Trophoblast cell (in vitro differentiated cells and primary cell): ENCODE measurements at regions not wholly inside any gene's neighbourhood (a gene's known extent, or its start where the extent isn't known, plus 50 kb on each side); places are given as distances from the start of the nearest gene placed in this dataset.

Source experiments
- DNase-seq, 2 donors: peaks; one replicate each; pipeline ENCODE4 v3.0.0-alpha.2; 2016
- H2AFZ ChIP-seq: 2 replicates; pipeline ENCODE4 v1.6.1; 2013; ENCODE audit warnings: low read length, moderate library complexity, mild to moderate bottlenecking; ENCODE audit not compliant: insufficient read depth, poor library complexity
- H2AK5ac ChIP-seq: 2 replicates; pipeline ENCODE4 v1.6.1; 2013; ENCODE audit warnings: mild to moderate bottlenecking, low read length
- H2BK120ac ChIP-seq: 2 replicates; pipeline ENCODE4 v1.6.1; 2013; ENCODE audit warnings: low read length, mild to moderate bottlenecking, moderate library complexity; ENCODE audit not compliant: insufficient read depth, poor library complexity
- H2BK12ac ChIP-seq: 2 replicates; pipeline ENCODE4 v1.6.1; 2013; ENCODE audit warnings: mild to moderate bottlenecking, low read length, moderate library complexity
- H2BK5ac ChIP-seq: 2 replicates; pipeline ENCODE4 v1.6.1; 2013; ENCODE audit warnings: low read length, low read depth, moderate library complexity, mild to moderate bottlenecking; ENCODE audit not compliant: poor library complexity
- H3K14ac ChIP-seq: 2 replicates; pipeline ENCODE4 v1.6.1; 2013; ENCODE audit warnings: mild to moderate bottlenecking, low read length
- H3K18ac ChIP-seq: 2 replicates; pipeline ENCODE4 v1.6.1; 2013; ENCODE audit warnings: mild to moderate bottlenecking, low read length
- H3K23ac ChIP-seq: 2 replicates; pipeline ENCODE4 v1.6.1; 2013; ENCODE audit warnings: low read length
- H3K27ac ChIP-seq: 2 replicates; pipeline ENCODE4 v1.5.1; 2013; ENCODE audit warnings: low read depth, mild to moderate bottlenecking, inconsistent platforms, low read length, moderate library complexity
- H3K27me3 ChIP-seq: 2 replicates; pipeline ENCODE4 v1.6.1; 2013; ENCODE audit warnings: inconsistent platforms, mild to moderate bottlenecking, low read length, moderate library complexity; ENCODE audit not compliant: insufficient read depth
- H3K36me3 ChIP-seq, 2 experiments: 1 replicate in 1 of 2; 2 replicates in 1 of 2; pipeline ENCODE4 v1.6.1; 2013; ENCODE audit warnings: low read length in 2 of 2, mild to moderate bottlenecking in 2 of 2, moderate library complexity in 1 of 2; ENCODE audit not compliant: insufficient read depth in 2 of 2, control insufficient read depth in 1 of 2
- H3K4ac ChIP-seq: 2 replicates; pipeline ENCODE4 v1.6.1; 2013; ENCODE audit warnings: low read depth, mild to moderate bottlenecking, low read length, moderate library complexity
- H3K4me1 ChIP-seq, 2 experiments: 1 replicate in 1 of 2; 2 replicates in 1 of 2; pipeline ENCODE4 v1.6.1; 2013; ENCODE audit warnings: low read length in 2 of 2, mild to moderate bottlenecking in 2 of 2, moderate library complexity in 1 of 2; ENCODE audit not compliant: insufficient read depth in 2 of 2, control insufficient read depth in 1 of 2
- H3K4me2 ChIP-seq: 2 replicates; pipeline ENCODE4 v1.6.1; 2013; ENCODE audit warnings: inconsistent platforms, mild to moderate bottlenecking, low read length, moderate library complexity
- H3K4me3 ChIP-seq: 2 replicates; pipeline ENCODE4 v1.5.1; 2013; ENCODE audit warnings: mild to moderate bottlenecking, low read depth, low read length, inconsistent platforms
- H3K79me1 ChIP-seq: one replicate; pipeline ENCODE4 v1.6.1; 2013; ENCODE audit warnings: low read length
- H3K79me2 ChIP-seq: 2 replicates; pipeline ENCODE4 v1.6.1; 2013; ENCODE audit warnings: low read length, mild to moderate bottlenecking; ENCODE audit not compliant: control insufficient read depth, insufficient read depth, poor library complexity
- H3K9ac ChIP-seq: 2 replicates; pipeline ENCODE4 v1.6.1; 2013; ENCODE audit warnings: mild to moderate bottlenecking, low read length
- H3K9me3 ChIP-seq: 2 replicates; pipeline ENCODE4 v1.6.1; 2013; ENCODE audit warnings: low read depth, mild to moderate bottlenecking, control low read depth, inconsistent platforms, low read length; ENCODE audit not compliant: insufficient read depth
- H4K12ac ChIP-seq: 2 replicates; pipeline ENCODE4 v1.6.1; 2013; ENCODE audit warnings: low read depth, mild to moderate bottlenecking, low read length, moderate library complexity
- H4K8ac ChIP-seq: 2 replicates; pipeline ENCODE4 v1.6.1; 2013; ENCODE audit warnings: low read depth, mild to moderate bottlenecking, low read length, moderate library complexity
- H4K91ac ChIP-seq: one replicate; pipeline ENCODE4 v1.6.1; 2013; ENCODE audit warnings: low read depth, mild to moderate bottlenecking, low read length, moderate library complexity
- WGBS: extraction: QIAGEN DNeasy Blood & Tissue Kit; methylation state at CpG from one replicate; pipeline ENCODE4 v1.1.7; 2013; ENCODE audit warnings: missing lambda C conversion rate; ENCODE audit not compliant: insufficient read length, insufficient coverage; ENCODE audit errors: extremely low coverage; 5-methylcytosine and 5-hydroxymethylcytosine counted together

- H3K4me1 ChIP-seq: no peaks in the 10 kb centered on the region
- H2BK120ac ChIP-seq: no peak overlapping the region
- no peak overlapping the region for H4K8ac ChIP-seq
- no CpG with 5 or more reads among the region's 3 CpGs for WGBS
- no peak overlapping the region for H3K4ac ChIP-seq
- no peak overlapping the region for H3K18ac ChIP-seq
- no peaks in the 10 kb centered on the region for H3K79me2 ChIP-seq
- no peaks in the 10 kb centered on the region for H3K36me3 ChIP-seq
- H3K14ac ChIP-seq: no peak overlapping the region
- H2AK5ac ChIP-seq: no peak overlapping the region
- no peak overlapping the region for H3K27ac ChIP-seq
- H3K9ac ChIP-seq: no peak overlapping the region
- H2BK5ac ChIP-seq: no peak overlapping the region
- no peak overlapping the region for H2BK12ac ChIP-seq
- no peak overlapping the region for H4K12ac ChIP-seq
- no peak overlapping the region for H2AFZ ChIP-seq
- H3K4me3 ChIP-seq: no peak overlapping the region
- H3K9me3 ChIP-seq: no peaks in the 10 kb centered on the region
- no peaks in the 10 kb centered on the region for H3K79me1 ChIP-seq
- H3K27me3 ChIP-seq: no peaks in the 10 kb centered on the region
- H4K91ac ChIP-seq: no peak overlapping the region
- no peak overlapping the region for H3K23ac ChIP-seq
- DNase-seq: peak; percentile 75 to 82
- no peak overlapping the region for H3K4me2 ChIP-seq
Measured at GRCh38 chr16:25434064-25434463, 176.4 kb upstream of the ZKSCAN2 start.

- Histone ChIP-seq H2AFZ (no peak overlapping the region), H3K18ac (no peak overlapping the region), H2BK120ac (no peak overlapping the region), H3K4me3 (no peak overlapping the region), H3K27ac (no peak overlapping the region), H3K23ac (no peak overlapping the region), H3K9me3 (no peaks in the 10 kb centered on the region), H3K79me1 (no peaks in the 10 kb centered on the region), H4K8ac (no peak overlapping the region), H3K4me2 (no peak overlapping the region), H3K14ac (no peak overlapping the region), H3K4ac (no peak overlapping the region), H2BK12ac (no peak overlapping the region), H4K91ac (no peak overlapping the region), H2AK5ac (no peak overlapping the region), H3K79me2 (no peaks in the 10 kb centered on the region), H2BK5ac (no peak overlapping the region), H3K27me3 (no peaks in the 10 kb centered on the region), H3K4me1 (no peaks in the 10 kb centered on the region), H3K36me3 (no peaks in the 10 kb centered on the region), H3K9ac (no peak overlapping the region), H4K12ac (no peak overlapping the region)
- peak in 1 of 2 donors; percentile 7 for DNase-seq
- no CpG with 5 or more reads among the region's 4 CpGs for WGBS
Measured at GRCh38 chr16:25433388-25433787, 175.7 kb upstream of the ZKSCAN2 start.

- WGBS: no CpG with 5 or more reads among the region's 7 CpGs
Measured at GRCh38 chr16:25431472-25431871, 173.8 kb upstream of the ZKSCAN2 start.

GRCh38 chr16:25426829-25427228, 169.2 kb upstream of the ZKSCAN2 start:
- no peak overlapping the region for H2BK120ac ChIP-seq
- H3K36me3 ChIP-seq: no peaks in the 10 kb centered on the region
- H3K79me2 ChIP-seq: no peaks in the 10 kb centered on the region
- H3K4me1 ChIP-seq: no peaks in the 10 kb centered on the region
- H3K27ac ChIP-seq: no peak overlapping the region
- no peak overlapping the region for H3K4me2 ChIP-seq
- DNase-seq: no peak
- H3K14ac ChIP-seq: no peak overlapping the region
- no peak overlapping the region for H2AFZ ChIP-seq
- H2BK5ac ChIP-seq: no peak overlapping the region
- H3K79me1 ChIP-seq: no peaks in the 10 kb centered on the region
- WGBS: no CpG with 5 or more reads among the region's 1 CpG
- H3K23ac ChIP-seq: no peak overlapping the region
- no peak overlapping the region for H4K12ac ChIP-seq
- no peak overlapping the region for H2AK5ac ChIP-seq
- no peak overlapping the region for H3K9ac ChIP-seq
- no peak overlapping the region for H4K91ac ChIP-seq
- no peak overlapping the region for H3K4ac ChIP-seq
- no peak overlapping the region for H3K18ac ChIP-seq
- H2BK12ac ChIP-seq: no peak overlapping the region
- H3K9me3 ChIP-seq: no peaks in the 10 kb centered on the region
- no peak overlapping the region for H3K4me3 ChIP-seq
- H3K27me3 ChIP-seq: no peaks in the 10 kb centered on the region
- H4K8ac ChIP-seq: no peak overlapping the region

More at GRCh38 chr16:25431472-25431871, 173.8 kb upstream of the ZKSCAN2 start:
- no peak overlapping the region for H2AFZ ChIP-seq
- no peaks in the 10 kb centered on the region for H3K27me3 ChIP-seq
- no peak overlapping the region for H4K91ac ChIP-seq
- H2BK5ac ChIP-seq: no peak overlapping the region
- no peaks in the 10 kb centered on the region for H3K9me3 ChIP-seq
- no peak overlapping the region for H3K4ac ChIP-seq
- H4K12ac ChIP-seq: no peak overlapping the region
- H3K9ac ChIP-seq: no peak overlapping the region
- H3K4me2 ChIP-seq: no peak overlapping the region
- no peak overlapping the region for H3K4me3 ChIP-seq
- no peak overlapping the region for H2BK12ac ChIP-seq
- DNase-seq: peak; percentile 4 to 46
- H3K4me1 ChIP-seq: no peaks in the 10 kb centered on the region
- H3K36me3 ChIP-seq: no peaks in the 10 kb centered on the region
- no peaks in the 10 kb centered on the region for H3K79me1 ChIP-seq
- no peak overlapping the region for H2AK5ac ChIP-seq
- no peak overlapping the region for H2BK120ac ChIP-seq
- no peak overlapping the region for H3K14ac ChIP-seq
- no peak overlapping the region for H3K23ac ChIP-seq
- no peak overlapping the region for H4K8ac ChIP-seq
- no peaks in the 10 kb centered on the region for H3K79me2 ChIP-seq
- no peak overlapping the region for H3K18ac ChIP-seq
- no peak overlapping the region for H3K27ac ChIP-seq
